ENCODE measurements at regions not wholly inside any gene's neighbourhood (a gene's known extent, or its start where the extent isn't known, plus 50 kb on each side); places are given as distances from the start of the nearest gene placed in this dataset.

DNA sequence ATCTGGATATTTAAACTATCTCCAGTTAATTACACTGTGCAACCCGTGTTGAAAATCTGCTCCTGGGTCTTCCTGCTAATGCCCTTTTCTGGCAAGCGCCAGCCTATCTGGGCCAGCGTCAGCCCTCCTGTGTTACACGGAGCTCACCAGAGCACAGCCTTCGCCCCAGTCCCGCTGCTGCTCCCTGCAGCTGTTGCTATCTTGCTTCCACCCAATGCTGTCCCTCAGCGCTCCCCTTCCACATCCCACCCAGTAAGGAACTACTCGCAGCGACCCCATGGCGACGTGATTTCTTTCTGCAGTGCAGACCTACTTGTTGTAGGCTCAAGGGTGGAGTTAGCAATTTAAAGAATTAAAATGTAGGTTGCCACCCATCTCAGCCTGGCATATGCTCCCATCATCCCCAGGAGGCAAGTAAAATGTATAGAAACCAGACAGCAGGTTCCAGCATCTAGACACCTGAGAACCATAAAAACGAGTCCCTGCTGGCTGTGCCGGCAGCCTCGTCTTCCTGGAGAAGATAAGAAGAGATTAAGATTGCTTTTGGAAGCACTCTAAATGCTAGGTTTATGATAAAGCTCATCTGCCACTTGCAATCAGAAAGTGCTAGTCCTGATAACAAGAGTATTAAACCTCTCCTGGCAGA, 254.3 kb upstream of the FOXQ1 start:
- TF ChIP-seq, protein P1, sequence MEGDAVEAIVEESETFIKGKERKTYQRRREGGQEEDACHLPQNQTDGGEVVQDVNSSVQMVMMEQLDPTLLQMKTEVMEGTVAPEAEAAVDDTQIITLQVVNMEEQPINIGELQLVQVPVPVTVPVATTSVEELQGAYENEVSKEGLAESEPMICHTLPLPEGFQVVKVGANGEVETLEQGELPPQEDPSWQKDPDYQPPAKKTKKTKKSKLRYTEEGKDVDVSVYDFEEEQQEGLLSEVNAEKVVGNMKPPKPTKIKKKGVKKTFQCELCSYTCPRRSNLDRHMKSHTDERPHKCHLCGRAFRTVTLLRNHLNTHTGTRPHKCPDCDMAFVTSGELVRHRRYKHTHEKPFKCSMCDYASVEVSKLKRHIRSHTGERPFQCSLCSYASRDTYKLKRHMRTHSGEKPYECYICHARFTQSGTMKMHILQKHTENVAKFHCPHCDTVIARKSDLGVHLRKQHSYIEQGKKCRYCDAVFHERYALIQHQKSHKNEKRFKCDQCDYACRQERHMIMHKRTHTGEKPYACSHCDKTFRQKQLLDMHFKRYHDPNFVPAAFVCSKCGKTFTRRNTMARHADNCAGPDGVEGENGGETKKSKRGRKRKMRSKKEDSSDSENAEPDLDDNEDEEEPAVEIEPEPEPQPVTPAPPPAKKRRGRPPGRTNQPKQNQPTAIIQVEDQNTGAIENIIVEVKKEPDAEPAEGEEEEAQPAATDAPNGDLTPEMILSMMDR (IDR thresholded peaks at IDR 0.05; ENCODE audit: borderline replicate concordance, extremely low read depth, low read length, poor library complexity, severe bottlenecking), result no peak
- TF ChIP-seq EZH2 (IDR thresholded peaks at IDR 0.05; ENCODE audit: borderline replicate concordance, low read depth, low read length, severe bottlenecking), result no peak

All from DND-41 (cell line).